ENCODE measurements at regions not wholly inside any gene's neighbourhood (a gene's known extent, or its start where the extent isn't known, plus 50 kb on each side); places are given as distances from the start of the nearest gene placed in this dataset.

DNA sequence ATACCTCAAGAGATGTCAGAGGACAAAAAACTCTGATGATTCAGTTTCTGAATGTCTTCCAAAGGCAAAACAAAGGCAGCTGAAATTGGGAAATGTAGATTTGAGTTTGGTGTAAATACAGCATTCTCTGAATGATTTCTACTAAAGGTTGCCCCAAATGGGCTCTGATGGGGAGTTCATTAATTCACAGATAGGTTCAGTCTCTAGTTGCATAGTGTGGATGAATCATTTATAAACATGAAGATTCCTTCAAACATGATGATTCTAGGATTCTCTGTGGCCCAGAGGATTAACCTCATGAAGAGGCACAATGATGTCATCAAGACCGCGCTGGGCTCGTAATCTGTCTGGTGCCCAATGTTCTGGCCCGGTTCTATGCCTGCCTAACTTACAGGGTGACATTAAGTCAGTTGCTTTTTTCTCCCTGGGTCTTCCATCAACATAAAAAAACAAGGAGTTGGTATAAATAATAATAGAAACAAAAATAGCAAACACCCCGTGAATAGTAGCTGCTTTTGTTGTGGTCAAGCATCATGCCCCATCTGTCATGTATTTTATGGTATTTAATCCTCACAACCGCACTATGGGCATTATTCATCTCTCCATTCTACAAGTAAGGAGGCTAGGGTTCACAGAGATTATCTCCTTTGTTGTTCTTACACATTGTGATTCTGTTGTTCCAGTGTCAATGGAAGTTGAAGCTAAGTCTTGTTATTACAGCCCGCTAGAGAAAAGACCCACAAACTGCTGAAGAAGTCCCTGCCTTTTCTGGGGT, 509.6 kb upstream of the USP24 start:
- DNase-seq (ENCODE audit: low read depth, low spot score), result no peak
- Histone ChIP-seq H3K36me3 (ENCODE audit: insufficient read depth, low read length) (no peaks in the 10 kb centered on the region), H3K27ac (no peak overlapping the region), H3K9ac (ENCODE audit: insufficient read length) (no peak overlapping the region), H3K4me3 (no peak overlapping the region), H3K9me3 (ENCODE audit: low read depth, low read length) (no peaks in the 10 kb centered on the region)
- no peak for TF ChIP-seq POLR2AphosphoS5 (IDR thresholded peaks at IDR 0.05; ENCODE audit: borderline replicate concordance, low read depth, low read length)
- TF ChIP-seq EZH2 (IDR thresholded peaks at IDR 0.05), result no peak
- no peak for TF ChIP-seq FOXP2 (optimal IDR thresholded peaks at IDR 0.05; ENCODE audit: control extremely low read depth, extremely low read length, insufficient read depth)

DNA sequence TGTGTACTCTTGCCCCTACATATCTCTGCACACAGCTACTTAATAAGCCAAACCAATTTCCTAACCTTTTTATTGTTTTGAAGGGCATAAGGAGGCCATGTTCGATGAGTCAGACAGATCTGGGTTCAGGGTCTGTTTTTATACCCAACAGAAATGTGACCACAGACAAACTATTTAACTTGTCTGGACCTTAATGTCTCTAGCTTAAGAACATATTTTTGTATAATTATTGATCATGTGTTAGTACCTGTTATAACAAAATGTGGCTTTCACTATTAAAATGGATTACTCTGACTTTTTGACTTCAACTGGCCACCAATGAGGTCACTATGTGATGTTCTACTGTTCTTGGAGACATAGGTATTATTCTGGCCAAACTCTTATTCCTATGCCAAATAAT, 507.8 kb upstream of the USP24 start:
- Histone ChIP-seq H3K36me3 (ENCODE audit: insufficient read depth, low read length) (no peaks in the 10 kb centered on the region), H3K4me3 (no peak overlapping the region), H3K9me3 (ENCODE audit: low read depth, low read length) (no peaks in the 10 kb centered on the region), H3K9ac (ENCODE audit: insufficient read length) (no peak overlapping the region), H3K27ac (no peak overlapping the region)
- DNase-seq (ENCODE audit: low read depth, low spot score), result no peak
- TF ChIP-seq FOXP2 (optimal IDR thresholded peaks at IDR 0.05; ENCODE audit: control extremely low read depth, extremely low read length, insufficient read depth), result no peak
- no peak for TF ChIP-seq EZH2 (IDR thresholded peaks at IDR 0.05)
- TF ChIP-seq POLR2AphosphoS5 (IDR thresholded peaks at IDR 0.05; ENCODE audit: borderline replicate concordance, low read depth, low read length), result no peak

GRCh38 chr1:55720261-55720660, 505.1 kb upstream of the USP24 start:
- no peak for TF ChIP-seq POLR2AphosphoS5 (IDR thresholded peaks at IDR 0.05; ENCODE audit: borderline replicate concordance, low read depth, low read length)
- no peak for TF ChIP-seq FOXP2 (optimal IDR thresholded peaks at IDR 0.05; ENCODE audit: control extremely low read depth, extremely low read length, insufficient read depth)
- no peak for TF ChIP-seq EZH2 (IDR thresholded peaks at IDR 0.05)
- DNase-seq (ENCODE audit: low read depth, low spot score), result no peak
- no peaks in the 10 kb centered on the region for H3K36me3 ChIP-seq (ENCODE audit: insufficient read depth, low read length)
- no peak overlapping the region for H3K9ac ChIP-seq (ENCODE audit: insufficient read length)
- no peaks in the 10 kb centered on the region for H3K9me3 ChIP-seq (ENCODE audit: low read depth, low read length)
- no peak overlapping the region for H3K27ac ChIP-seq
- H3K4me3 ChIP-seq, result no peak overlapping the region

DNA sequence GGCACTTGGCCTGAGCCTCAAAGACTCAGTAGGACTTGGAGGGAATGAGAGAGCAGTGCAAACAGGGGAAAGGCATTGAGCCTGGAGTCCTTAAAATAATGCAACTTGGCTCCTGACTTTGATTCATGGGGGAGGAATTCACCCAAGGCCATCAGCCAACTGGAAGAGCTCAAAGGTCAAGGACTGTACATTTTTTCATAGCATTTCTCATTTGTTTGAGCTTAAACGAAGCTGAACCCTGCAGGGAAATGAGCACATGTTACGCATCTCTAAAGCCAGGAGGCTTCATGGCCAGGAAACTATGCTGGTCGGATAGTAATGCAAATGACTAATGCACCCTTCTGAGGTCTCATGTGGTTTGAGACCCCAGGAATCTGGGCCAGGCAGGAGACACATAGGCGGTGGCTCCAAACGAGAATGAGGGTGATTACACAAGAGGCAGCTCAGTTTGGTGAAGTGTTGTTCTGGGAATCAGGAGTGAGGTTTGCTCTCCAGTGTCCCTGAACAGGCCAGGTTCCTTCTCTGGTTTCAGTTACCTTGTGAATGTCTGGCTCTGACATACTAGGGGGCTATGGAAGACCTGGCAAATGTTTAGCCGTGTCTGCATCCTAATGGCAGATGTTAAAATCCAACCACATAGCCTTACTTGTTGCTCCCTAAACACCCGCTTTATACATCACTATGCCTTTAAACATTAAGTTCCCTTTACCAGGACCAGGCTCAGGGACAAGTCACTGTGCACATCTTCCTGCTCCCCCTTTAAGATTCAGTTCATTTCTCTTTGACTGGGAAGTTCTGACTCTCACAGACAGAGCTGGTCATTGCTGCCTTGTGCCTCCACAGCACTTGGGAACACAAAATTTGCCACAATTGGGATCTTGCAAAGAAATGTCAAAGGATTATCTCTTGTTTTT, 503.9 kb upstream of the USP24 start:
- Histone ChIP-seq H3K4me3 (no peak overlapping the region), H3K36me3 (ENCODE audit: insufficient read depth, low read length) (no peaks in the 10 kb centered on the region), H3K9ac (ENCODE audit: insufficient read length) (no peak overlapping the region), H3K27ac (no peak overlapping the region), H3K9me3 (ENCODE audit: low read depth, low read length) (no peaks in the 10 kb centered on the region)
- DNase-seq (ENCODE audit: low read depth, low spot score), result no peak
- TF ChIP-seq EZH2 (IDR thresholded peaks at IDR 0.05) (no peak), POLR2AphosphoS5 (IDR thresholded peaks at IDR 0.05; ENCODE audit: borderline replicate concordance, low read depth, low read length) (no peak), FOXP2 (optimal IDR thresholded peaks at IDR 0.05; ENCODE audit: control extremely low read depth, extremely low read length, insufficient read depth) (no peak)

DNA sequence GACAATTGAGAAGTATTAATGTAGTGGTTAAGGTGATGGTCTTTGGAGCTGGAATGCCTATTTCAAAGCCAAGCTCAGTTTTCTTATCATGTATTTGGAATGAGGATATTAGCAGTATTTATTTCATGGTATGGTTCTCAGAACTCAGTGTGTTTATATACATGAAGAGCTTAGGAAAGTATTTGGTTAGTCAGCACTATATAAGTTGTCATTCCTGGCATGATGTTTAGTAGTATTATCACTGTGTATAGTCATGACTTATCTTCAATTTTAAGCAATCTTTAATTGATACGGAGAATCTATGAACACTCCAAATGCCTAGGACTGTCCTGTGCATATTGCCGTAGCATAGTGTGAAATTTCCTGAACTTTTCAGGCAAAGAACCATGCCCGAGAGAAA, 501.9 kb upstream of the USP24 start:
- Histone ChIP-seq H3K27ac (no peak overlapping the region), H3K36me3 (ENCODE audit: insufficient read depth, low read length) (no peaks in the 10 kb centered on the region), H3K4me3 (no peak overlapping the region), H3K9me3 (ENCODE audit: low read depth, low read length) (no peaks in the 10 kb centered on the region), H3K9ac (ENCODE audit: insufficient read length) (no peak overlapping the region)
- TF ChIP-seq FOXP2 (optimal IDR thresholded peaks at IDR 0.05; ENCODE audit: control extremely low read depth, extremely low read length, insufficient read depth), result no peak
- TF ChIP-seq EZH2 (IDR thresholded peaks at IDR 0.05), result no peak
- TF ChIP-seq POLR2AphosphoS5 (IDR thresholded peaks at IDR 0.05; ENCODE audit: borderline replicate concordance, low read depth, low read length), result no peak
- DNase-seq (ENCODE audit: low read depth, low spot score), result no peak

- Histone ChIP-seq H3K9me3 (ENCODE audit: low read depth, low read length) (no peaks in the 10 kb centered on the region), H3K9ac (ENCODE audit: insufficient read length) (no peak overlapping the region), H3K36me3 (ENCODE audit: insufficient read depth, low read length) (no peaks in the 10 kb centered on the region), H3K27ac (no peak overlapping the region), H3K4me3 (no peak overlapping the region)
- TF ChIP-seq FOXP2 (optimal IDR thresholded peaks at IDR 0.05; ENCODE audit: control extremely low read depth, extremely low read length, insufficient read depth) (no peak), POLR2AphosphoS5 (IDR thresholded peaks at IDR 0.05; ENCODE audit: borderline replicate concordance, low read depth, low read length) (no peak), EZH2 (IDR thresholded peaks at IDR 0.05) (no peak)
- DNase-seq (ENCODE audit: low read depth, low spot score), result no peak
Measured at GRCh38 chr1:55716610-55717009, 501.4 kb upstream of the USP24 start.

GRCh38 chr1:55716151-55716550, 501.0 kb upstream of the USP24 start:
- Histone ChIP-seq H3K36me3 (ENCODE audit: insufficient read depth, low read length) (no peaks in the 10 kb centered on the region), H3K27ac (no peak overlapping the region), H3K4me3 (no peak overlapping the region), H3K9ac (ENCODE audit: insufficient read length) (no peak overlapping the region), H3K9me3 (ENCODE audit: low read depth, low read length) (no peaks in the 10 kb centered on the region)
- no peak for DNase-seq (ENCODE audit: low read depth, low spot score)
- TF ChIP-seq EZH2 (IDR thresholded peaks at IDR 0.05), result no peak
- TF ChIP-seq FOXP2 (optimal IDR thresholded peaks at IDR 0.05; ENCODE audit: control extremely low read depth, extremely low read length, insufficient read depth), result no peak
- TF ChIP-seq POLR2AphosphoS5 (IDR thresholded peaks at IDR 0.05; ENCODE audit: borderline replicate concordance, low read depth, low read length), result no peak

DNA sequence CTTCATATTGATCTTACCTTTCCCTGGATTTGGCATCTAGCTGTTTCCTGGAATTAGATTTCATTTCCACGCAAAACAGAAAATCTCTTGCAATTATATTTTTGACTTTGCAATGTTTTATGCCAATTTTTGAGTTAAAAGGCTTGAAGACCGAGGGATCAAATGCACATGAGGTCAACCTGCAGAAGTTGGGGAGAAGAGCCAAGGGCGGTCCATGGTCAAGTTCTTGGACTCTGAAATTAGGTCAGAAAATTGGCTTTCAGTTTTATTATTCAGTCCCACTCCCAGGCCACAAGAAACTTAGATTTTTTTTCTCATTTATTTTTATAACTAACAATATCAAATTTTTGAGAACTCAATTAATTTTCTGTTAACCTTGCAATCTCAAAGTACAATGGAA, 499.1 kb upstream of the USP24 start:
- H3K27ac ChIP-seq, result no peak overlapping the region
- DNase-seq (ENCODE audit: low read depth, low spot score), result no peak
- TF ChIP-seq POLR2AphosphoS5 (IDR thresholded peaks at IDR 0.05; ENCODE audit: borderline replicate concordance, low read depth, low read length) (no peak), EZH2 (IDR thresholded peaks at IDR 0.05) (no peak), FOXP2 (optimal IDR thresholded peaks at IDR 0.05; ENCODE audit: control extremely low read depth, extremely low read length, insufficient read depth) (no peak)
- no peak overlapping the region for H3K9ac ChIP-seq (ENCODE audit: insufficient read length)
- no peaks in the 10 kb centered on the region for H3K36me3 ChIP-seq (ENCODE audit: insufficient read depth, low read length)
- H3K9me3 ChIP-seq (ENCODE audit: low read depth, low read length), result no peaks in the 10 kb centered on the region
- H3K4me3 ChIP-seq, result no peak overlapping the region
